ENCODE measurements at regions not wholly inside any gene's neighbourhood (a gene's known extent, or its start where the extent isn't known, plus 50 kb on each side); places are given as distances from the start of the nearest gene placed in this dataset.

DNA sequence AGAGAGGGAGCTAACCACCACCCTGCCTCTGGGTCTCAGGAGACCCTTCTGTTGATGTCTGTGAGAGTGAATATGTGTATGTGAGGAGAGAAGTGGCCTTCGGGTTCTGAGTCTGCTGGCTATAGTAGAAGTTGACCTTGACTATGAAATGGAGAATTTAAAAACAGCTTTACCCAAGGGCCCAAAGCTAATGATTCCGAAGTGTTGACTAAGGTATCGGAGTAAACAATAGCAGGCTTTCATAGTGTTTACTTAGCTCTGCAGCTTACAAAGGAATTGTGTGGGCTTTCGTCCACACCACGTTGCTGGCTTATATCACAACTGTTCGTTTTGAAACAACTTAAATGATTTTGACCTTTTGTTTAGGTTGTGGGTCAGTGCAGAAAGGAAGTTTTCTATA is 126.5 kb upstream of the JAG1 start (continued):
- TF ChIP-seq KAT8 (CRISPR knock-in tag; IDR thresholded peaks at IDR 0.05), result peak; percentile 49; the same call in 1 of the 2 replicates
- no peak for TF ChIP-seq NCOA1 (CRISPR knock-in tag; IDR thresholded peaks at IDR 0.05)
- no peak for TF ChIP-seq REPIN1 (CRISPR knock-in tag; IDR thresholded peaks at IDR 0.05; ENCODE audit: borderline replicate concordance, low read depth)
- no peak for TF ChIP-seq ZNF230 (CRISPR knock-in tag; IDR thresholded peaks at IDR 0.05)
- TF ChIP-seq, protein P1, sequence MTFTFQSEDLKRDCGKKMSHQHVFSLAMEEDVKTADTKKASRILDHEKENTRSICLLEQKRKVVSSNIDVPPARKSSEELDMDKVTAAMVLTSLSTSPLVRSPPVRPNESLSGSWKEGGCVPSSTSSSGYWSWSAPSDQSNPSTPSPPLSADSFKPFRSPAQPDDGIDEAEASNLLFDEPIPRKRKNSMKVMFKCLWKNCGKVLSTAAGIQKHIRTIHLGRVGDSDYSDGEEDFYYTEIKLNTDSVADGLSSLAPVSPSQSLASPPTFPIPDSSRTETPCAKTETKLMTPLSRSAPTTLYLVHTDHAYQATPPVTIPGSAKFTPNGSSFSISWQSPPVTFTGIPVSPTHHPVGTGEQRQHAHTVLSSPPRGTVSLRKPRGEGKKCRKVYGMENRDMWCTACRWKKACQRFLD (CRISPR knock-in tag; IDR thresholded peaks at IDR 0.05; ENCODE audit: borderline replicate concordance), result no peak
- no peak for TF ChIP-seq ZNF749 (CRISPR knock-in tag; IDR thresholded peaks at IDR 0.05; ENCODE audit: borderline replicate concordance)
- TF ChIP-seq POLR2G (IDR thresholded peaks at IDR 0.05; ENCODE audit: low read depth, low read length), result no peak
- TF ChIP-seq SPEN (CRISPR knock-in tag; IDR thresholded peaks at IDR 0.05; ENCODE audit: low read depth), result no peak
- TF ChIP-seq, protein P2, sequence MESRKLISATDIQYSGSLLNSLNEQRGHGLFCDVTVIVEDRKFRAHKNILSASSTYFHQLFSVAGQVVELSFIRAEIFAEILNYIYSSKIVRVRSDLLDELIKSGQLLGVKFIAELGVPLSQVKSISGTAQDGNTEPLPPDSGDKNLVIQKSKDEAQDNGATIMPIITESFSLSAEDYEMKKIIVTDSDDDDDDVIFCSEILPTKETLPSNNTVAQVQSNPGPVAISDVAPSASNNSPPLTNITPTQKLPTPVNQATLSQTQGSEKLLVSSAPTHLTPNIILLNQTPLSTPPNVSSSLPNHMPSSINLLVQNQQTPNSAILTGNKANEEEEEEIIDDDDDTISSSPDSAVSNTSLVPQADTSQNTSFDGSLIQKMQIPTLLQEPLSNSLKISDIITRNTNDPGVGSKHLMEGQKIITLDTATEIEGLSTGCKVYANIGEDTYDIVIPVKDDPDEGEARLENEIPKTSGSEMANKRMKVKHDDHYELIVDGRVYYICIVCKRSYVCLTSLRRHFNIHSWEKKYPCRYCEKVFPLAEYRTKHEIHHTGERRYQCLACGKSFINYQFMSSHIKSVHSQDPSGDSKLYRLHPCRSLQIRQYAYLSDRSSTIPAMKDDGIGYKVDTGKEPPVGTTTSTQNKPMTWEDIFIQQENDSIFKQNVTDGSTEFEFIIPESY (CRISPR knock-in tag; IDR thresholded peaks at IDR 0.05), result no peak
- TF ChIP-seq CREB1 (IDR thresholded peaks at IDR 0.05), result no peak
- TF ChIP-seq CREB1 (CRISPR knock-in tag; IDR thresholded peaks at IDR 0.05), result no peak
- no peak for TF ChIP-seq ZNF674 (CRISPR knock-in tag; IDR thresholded peaks at IDR 0.05; ENCODE audit: low read depth)
- TF ChIP-seq, protein P3, sequence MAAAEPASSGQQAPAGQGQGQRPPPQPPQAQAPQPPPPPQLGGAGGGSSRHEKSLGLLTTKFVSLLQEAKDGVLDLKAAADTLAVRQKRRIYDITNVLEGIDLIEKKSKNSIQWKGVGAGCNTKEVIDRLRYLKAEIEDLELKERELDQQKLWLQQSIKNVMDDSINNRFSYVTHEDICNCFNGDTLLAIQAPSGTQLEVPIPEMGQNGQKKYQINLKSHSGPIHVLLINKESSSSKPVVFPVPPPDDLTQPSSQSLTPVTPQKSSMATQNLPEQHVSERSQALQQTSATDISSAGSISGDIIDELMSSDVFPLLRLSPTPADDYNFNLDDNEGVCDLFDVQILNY (CRISPR knock-in tag; conservative IDR thresholded peaks at IDR 0.05), result no peak
- TF ChIP-seq NR2F1 (CRISPR knock-in tag; IDR thresholded peaks at IDR 0.05), result peak; percentile 35 to 72; a peak in 2 of 4 replicates
- TF ChIP-seq SP5 (CRISPR knock-in tag; IDR thresholded peaks at IDR 0.05; ENCODE audit: borderline replicate concordance, low read depth), result 0 out of 2 replicates have a peak, but pooled peaks have one; percentile 29
- no peak for TF ChIP-seq CBX5 (CRISPR knock-in tag; IDR thresholded peaks at IDR 0.05; ENCODE audit: borderline replicate concordance)
- no peak for TF ChIP-seq RARG (CRISPR knock-in tag; IDR thresholded peaks at IDR 0.05; ENCODE audit: low read depth)
- TF ChIP-seq NFE2L2 (IDR thresholded peaks at IDR 0.05; ENCODE audit: low read length), result no peak
- TF ChIP-seq ZNF12 (CRISPR knock-in tag; IDR thresholded peaks at IDR 0.05), result no peak
- no peak for TF ChIP-seq ZNF33B (CRISPR knock-in tag; IDR thresholded peaks at IDR 0.05)
- TF ChIP-seq, protein P4, sequence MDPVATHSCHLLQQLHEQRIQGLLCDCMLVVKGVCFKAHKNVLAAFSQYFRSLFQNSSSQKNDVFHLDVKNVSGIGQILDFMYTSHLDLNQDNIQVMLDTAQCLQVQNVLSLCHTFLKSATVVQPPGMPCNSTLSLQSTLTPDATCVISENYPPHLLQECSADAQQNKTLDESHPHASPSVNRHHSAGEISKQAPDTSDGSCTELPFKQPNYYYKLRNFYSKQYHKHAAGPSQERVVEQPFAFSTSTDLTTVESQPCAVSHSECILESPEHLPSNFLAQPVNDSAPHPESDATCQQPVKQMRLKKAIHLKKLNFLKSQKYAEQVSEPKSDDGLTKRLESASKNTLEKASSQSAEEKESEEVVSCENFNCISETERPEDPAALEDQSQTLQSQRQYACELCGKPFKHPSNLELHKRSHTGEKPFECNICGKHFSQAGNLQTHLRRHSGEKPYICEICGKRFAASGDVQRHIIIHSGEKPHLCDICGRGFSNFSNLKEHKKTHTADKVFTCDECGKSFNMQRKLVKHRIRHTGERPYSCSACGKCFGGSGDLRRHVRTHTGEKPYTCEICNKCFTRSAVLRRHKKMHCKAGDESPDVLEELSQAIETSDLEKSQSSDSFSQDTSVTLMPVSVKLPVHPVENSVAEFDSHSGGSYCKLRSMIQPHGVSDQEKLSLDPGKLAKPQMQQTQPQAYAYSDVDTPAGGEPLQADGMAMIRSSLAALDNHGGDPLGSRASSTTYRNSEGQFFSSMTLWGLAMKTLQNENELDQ (CRISPR knock-in tag; IDR thresholded peaks at IDR 0.05; ENCODE audit: borderline replicate concordance), result no peak
- TF ChIP-seq, protein P5, sequence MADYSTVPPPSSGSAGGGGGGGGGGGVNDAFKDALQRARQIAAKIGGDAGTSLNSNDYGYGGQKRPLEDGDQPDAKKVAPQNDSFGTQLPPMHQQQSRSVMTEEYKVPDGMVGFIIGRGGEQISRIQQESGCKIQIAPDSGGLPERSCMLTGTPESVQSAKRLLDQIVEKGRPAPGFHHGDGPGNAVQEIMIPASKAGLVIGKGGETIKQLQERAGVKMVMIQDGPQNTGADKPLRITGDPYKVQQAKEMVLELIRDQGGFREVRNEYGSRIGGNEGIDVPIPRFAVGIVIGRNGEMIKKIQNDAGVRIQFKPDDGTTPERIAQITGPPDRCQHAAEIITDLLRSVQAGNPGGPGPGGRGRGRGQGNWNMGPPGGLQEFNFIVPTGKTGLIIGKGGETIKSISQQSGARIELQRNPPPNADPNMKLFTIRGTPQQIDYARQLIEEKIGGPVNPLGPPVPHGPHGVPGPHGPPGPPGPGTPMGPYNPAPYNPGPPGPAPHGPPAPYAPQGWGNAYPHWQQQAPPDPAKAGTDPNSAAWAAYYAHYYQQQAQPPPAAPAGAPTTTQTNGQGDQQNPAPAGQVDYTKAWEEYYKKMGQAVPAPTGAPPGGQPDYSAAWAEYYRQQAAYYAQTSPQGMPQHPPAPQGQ (CRISPR knock-in tag; IDR thresholded peaks at IDR 0.05; ENCODE audit: borderline replicate concordance), result no peak
- TF ChIP-seq SOX6 (IDR thresholded peaks at IDR 0.05), result no peak
- peak; percentile 94 for TF ChIP-seq SOX6 (CRISPR knock-in tag; IDR thresholded peaks at IDR 0.05)
